ENCODE measurements at regions not wholly inside any gene's neighbourhood (a gene's known extent, or its start where the extent isn't known, plus 50 kb on each side); places are given as distances from the start of the nearest gene placed in this dataset.

- TF ChIP-seq, protein P1, sequence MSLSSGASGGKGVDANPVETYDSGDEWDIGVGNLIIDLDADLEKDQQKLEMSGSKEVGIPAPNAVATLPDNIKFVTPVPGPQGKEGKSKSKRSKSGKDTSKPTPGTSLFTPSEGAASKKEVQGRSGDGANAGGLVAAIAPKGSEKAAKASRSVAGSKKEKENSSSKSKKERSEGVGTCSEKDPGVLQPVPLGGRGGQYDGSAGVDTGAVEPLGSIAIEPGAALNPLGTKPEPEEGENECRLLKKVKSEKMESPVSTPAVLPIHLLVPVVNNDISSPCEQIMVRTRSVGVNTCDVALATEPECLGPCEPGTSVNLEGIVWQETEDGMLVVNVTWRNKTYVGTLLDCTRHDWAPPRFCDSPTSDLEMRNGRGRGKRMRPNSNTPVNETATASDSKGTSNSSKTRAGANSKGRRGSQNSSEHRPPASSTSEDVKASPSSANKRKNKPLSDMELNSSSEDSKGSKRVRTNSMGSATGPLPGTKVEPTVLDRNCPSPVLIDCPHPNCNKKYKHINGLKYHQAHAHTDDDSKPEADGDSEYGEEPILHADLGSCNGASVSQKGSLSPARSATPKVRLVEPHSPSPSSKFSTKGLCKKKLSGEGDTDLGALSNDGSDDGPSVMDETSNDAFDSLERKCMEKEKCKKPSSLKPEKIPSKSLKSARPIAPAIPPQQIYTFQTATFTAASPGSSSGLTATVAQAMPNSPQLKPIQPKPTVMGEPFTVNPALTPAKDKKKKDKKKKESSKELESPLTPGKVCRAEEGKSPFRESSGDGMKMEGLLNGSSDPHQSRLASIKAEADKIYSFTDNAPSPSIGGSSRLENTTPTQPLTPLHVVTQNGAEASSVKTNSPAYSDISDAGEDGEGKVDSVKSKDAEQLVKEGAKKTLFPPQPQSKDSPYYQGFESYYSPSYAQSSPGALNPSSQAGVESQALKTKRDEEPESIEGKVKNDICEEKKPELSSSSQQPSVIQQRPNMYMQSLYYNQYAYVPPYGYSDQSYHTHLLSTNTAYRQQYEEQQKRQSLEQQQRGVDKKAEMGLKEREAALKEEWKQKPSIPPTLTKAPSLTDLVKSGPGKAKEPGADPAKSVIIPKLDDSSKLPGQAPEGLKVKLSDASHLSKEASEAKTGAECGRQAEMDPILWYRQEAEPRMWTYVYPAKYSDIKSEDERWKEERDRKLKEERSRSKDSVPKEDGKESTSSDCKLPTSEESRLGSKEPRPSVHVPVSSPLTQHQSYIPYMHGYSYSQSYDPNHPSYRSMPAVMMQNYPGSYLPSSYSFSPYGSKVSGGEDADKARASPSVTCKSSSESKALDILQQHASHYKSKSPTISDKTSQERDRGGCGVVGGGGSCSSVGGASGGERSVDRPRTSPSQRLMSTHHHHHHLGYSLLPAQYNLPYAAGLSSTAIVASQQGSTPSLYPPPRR (CRISPR knock-in tag; IDR thresholded peaks at IDR 0.05; ENCODE audit: borderline replicate concordance): no peak
- no peak for TF ChIP-seq ILF3 (IDR thresholded peaks at IDR 0.05; ENCODE audit: borderline replicate concordance)
- TF ChIP-seq NCOR1 (IDR thresholded peaks at IDR 0.05): no peak
- TF ChIP-seq SRSF1 (IDR thresholded peaks at IDR 0.05; ENCODE audit: low read depth, low read length): no peak
- TF ChIP-seq PRPF4 (IDR thresholded peaks at IDR 0.05; ENCODE audit: insufficient read depth, low read depth, low read length, poor library complexity, severe bottlenecking): no peak
Observed at GRCh38 chr3:117563063-117563462, 853.5 kb downstream of the TUSC7 start (continued).

- Histone ChIP-seq H3K4me3 (no peak overlapping the region), H3K9ac (ENCODE audit: insufficient read depth in 1 of 2, low read depth in 2 of 2, low read length in 2 of 2) (no peak overlapping the region), H3K4me2 (ENCODE audit: insufficient read depth, low read length) (no peak overlapping the region), H2AFZ (ENCODE audit: low read depth, low read length) (no peak overlapping the region), H3K27me3 (ENCODE audit: control insufficient read depth in 2 of 2, insufficient read depth in 2 of 2, low read length in 2 of 2) (no peaks in the 10 kb centered on the region), H3K9me3 (replicated peaks; ENCODE audit: control insufficient read depth, insufficient read depth, low read depth, low read length) (no peaks in the 10 kb centered on the region), H3K4me1 (replicated peaks in 1 of 2; ENCODE audit: control insufficient read depth in 2 of 2, insufficient read depth in 2 of 2, low read length in 2 of 2) (no peaks in the 10 kb centered on the region), H3K27ac (ENCODE audit: extremely low read depth, low read depth, low read length) (no peak overlapping the region), H3K79me2 (ENCODE audit: control insufficient read depth, insufficient read depth, low read length) (no peaks in the 10 kb centered on the region), H3K9me1 (ENCODE audit: control insufficient read depth, insufficient read depth, low read length) (no peaks in the 10 kb centered on the region), H4K20me1 (replicated peaks; ENCODE audit: control insufficient read depth, insufficient read depth, low read length) (no peaks in the 10 kb centered on the region), H3K36me3 (ENCODE audit: control insufficient read depth, insufficient read depth, low read length) (no peaks in the 10 kb centered on the region)
- CTCF ChIA-PET (ENCODE audit: low intra/inter-chr PET ratio): no interaction called here
- no peak for ATAC-seq
- no peak for DNase-seq (ENCODE audit: extremely low read depth in 1 of 4, low spot score in 3 of 4)
- POLR2A ChIA-PET: no interaction called here
- in situ Hi-C loops (cut with MboI) (no loop called here), intact Hi-C loops (cut with micrococcal nuclease) (no loop called here)
- no peak for FAIRE-seq
- BruUV-seq (replicated peaks): no TSS peak
- TF ChIP-seq SMARCA5 (IDR thresholded peaks at IDR 0.05) (no peak), TAF7 (tag; IDR thresholded peaks at IDR 0.05) (no peak), ZNF263 (CRISPR knock-in tag; IDR thresholded peaks at IDR 0.05; ENCODE audit: borderline replicate concordance) (no peak), LCOR (CRISPR knock-in tag; IDR thresholded peaks at IDR 0.05) (no peak), THRA (IDR thresholded peaks at IDR 0.05) (no peak), GATAD2A (IDR thresholded peaks at IDR 0.05) (no peak), MBD2 (IDR thresholded peaks at IDR 0.05; ENCODE audit: borderline replicate concordance, low read depth) (no peak)
- TF ChIP-seq, protein P2, sequence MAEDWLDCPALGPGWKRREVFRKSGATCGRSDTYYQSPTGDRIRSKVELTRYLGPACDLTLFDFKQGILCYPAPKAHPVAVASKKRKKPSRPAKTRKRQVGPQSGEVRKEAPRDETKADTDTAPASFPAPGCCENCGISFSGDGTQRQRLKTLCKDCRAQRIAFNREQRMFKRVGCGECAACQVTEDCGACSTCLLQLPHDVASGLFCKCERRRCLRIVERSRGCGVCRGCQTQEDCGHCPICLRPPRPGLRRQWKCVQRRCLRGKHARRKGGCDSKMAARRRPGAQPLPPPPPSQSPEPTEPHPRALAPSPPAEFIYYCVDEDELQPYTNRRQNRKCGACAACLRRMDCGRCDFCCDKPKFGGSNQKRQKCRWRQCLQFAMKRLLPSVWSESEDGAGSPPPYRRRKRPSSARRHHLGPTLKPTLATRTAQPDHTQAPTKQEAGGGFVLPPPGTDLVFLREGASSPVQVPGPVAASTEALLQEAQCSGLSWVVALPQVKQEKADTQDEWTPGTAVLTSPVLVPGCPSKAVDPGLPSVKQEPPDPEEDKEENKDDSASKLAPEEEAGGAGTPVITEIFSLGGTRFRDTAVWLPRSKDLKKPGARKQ (CRISPR knock-in tag; IDR thresholded peaks at IDR 0.05): no peak
- TF ChIP-seq, protein P3, sequence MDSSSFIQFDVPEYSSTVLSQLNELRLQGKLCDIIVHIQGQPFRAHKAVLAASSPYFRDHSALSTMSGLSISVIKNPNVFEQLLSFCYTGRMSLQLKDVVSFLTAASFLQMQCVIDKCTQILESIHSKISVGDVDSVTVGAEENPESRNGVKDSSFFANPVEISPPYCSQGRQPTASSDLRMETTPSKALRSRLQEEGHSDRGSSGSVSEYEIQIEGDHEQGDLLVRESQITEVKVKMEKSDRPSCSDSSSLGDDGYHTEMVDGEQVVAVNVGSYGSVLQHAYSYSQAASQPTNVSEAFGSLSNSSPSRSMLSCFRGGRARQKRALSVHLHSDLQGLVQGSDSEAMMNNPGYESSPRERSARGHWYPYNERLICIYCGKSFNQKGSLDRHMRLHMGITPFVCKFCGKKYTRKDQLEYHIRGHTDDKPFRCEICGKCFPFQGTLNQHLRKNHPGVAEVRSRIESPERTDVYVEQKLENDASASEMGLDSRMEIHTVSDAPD (CRISPR knock-in tag; IDR thresholded peaks at IDR 0.05): no peak
Observed at GRCh38 chr3:117565777-117566176, 856.2 kb downstream of the TUSC7 start.

Data from K562 (cell line).